ENCODE measurements at regions not wholly inside any gene's neighbourhood (a gene's known extent, or its start where the extent isn't known, plus 50 kb on each side); places are given as distances from the start of the nearest gene placed in this dataset.
A peak's percentile ranks its signal among the peaks of the same experiment; 100 is the strongest.

GRCh38 chr1:75984781-75985180, 52.6 kb upstream of the ASB17 start:
- DNase-seq = no peak
- in situ Hi-C loops (cut with MboI; ENCODE audit: low pct_unique_long_range_greater_than_20kb, low sequenced_read_pairs) = no loop called here

GRCh38 chr1:75985827-75986226, 53.6 kb upstream of the ASB17 start:
- in situ Hi-C loops (cut with MboI; ENCODE audit: low pct_unique_long_range_greater_than_20kb, low sequenced_read_pairs) = no loop called here
- no peak for DNase-seq

- no peak for DNase-seq
- in situ Hi-C loops (cut with MboI; ENCODE audit: low pct_unique_long_range_greater_than_20kb, low sequenced_read_pairs) = no loop called here
Observed at GRCh38 chr1:75986478-75986877, 54.3 kb upstream of the ASB17 start.

GRCh38 chr1:75989121-75989520, 56.9 kb upstream of the ASB17 start:
- in situ Hi-C loops (cut with MboI; ENCODE audit: low pct_unique_long_range_greater_than_20kb, low sequenced_read_pairs) = no loop called here
- no peak for DNase-seq

- in situ Hi-C loops (cut with MboI; ENCODE audit: low pct_unique_long_range_greater_than_20kb, low sequenced_read_pairs) = no loop called here
- no peak for DNase-seq
Observed at GRCh38 chr1:75990686-75991085, 58.5 kb upstream of the ASB17 start.

- in situ Hi-C loops (cut with MboI; ENCODE audit: low pct_unique_long_range_greater_than_20kb, low sequenced_read_pairs) = no loop called here
- peak; percentile 63 for DNase-seq
Observed at GRCh38 chr1:75991497-75992114, 59.4 kb upstream of the ASB17 start.

- in situ Hi-C loops (cut with MboI; ENCODE audit: low pct_unique_long_range_greater_than_20kb, low sequenced_read_pairs) = no loop called here
Observed at GRCh38 chr1:75992312-75992711, 60.1 kb upstream of the ASB17 start.

GRCh38 chr1:75993661-75994060, 61.5 kb upstream of the ASB17 start:
- in situ Hi-C loops (cut with MboI; ENCODE audit: low pct_unique_long_range_greater_than_20kb, low sequenced_read_pairs) = no loop called here

More at GRCh38 chr1:75992312-75992711, 60.1 kb upstream of the ASB17 start:
- no peak for DNase-seq

GRCh38 chr1:75996196-75996595, 64.0 kb upstream of the ASB17 start:
- no peak for DNase-seq
- in situ Hi-C loops (cut with MboI; ENCODE audit: low pct_unique_long_range_greater_than_20kb, low sequenced_read_pairs) = no loop called here

More at GRCh38 chr1:75993661-75994060, 61.5 kb upstream of the ASB17 start:
- no peak for DNase-seq

- DNase-seq = no peak
Observed at GRCh38 chr1:75999034-75999433, 66.8 kb upstream of the ASB17 start.

GRCh38 chr1:76003946-76004345, 70.6 kb upstream of the ST6GALNAC3 start:
- DNase-seq = no peak
- in situ Hi-C loops (cut with MboI; ENCODE audit: low pct_unique_long_range_greater_than_20kb, low sequenced_read_pairs) = no loop called here

More at GRCh38 chr1:75999034-75999433, 66.8 kb upstream of the ASB17 start:
- in situ Hi-C loops (cut with MboI; ENCODE audit: low pct_unique_long_range_greater_than_20kb, low sequenced_read_pairs) = no loop called here

- in situ Hi-C loops (cut with MboI; ENCODE audit: low pct_unique_long_range_greater_than_20kb, low sequenced_read_pairs) = no loop called here
- DNase-seq = no peak
Observed at GRCh38 chr1:76005765-76006164, 68.8 kb upstream of the ST6GALNAC3 start.

- in situ Hi-C loops (cut with MboI; ENCODE audit: low pct_unique_long_range_greater_than_20kb, low sequenced_read_pairs) = no loop called here
Observed at GRCh38 chr1:76006234-76006633, 68.3 kb upstream of the ST6GALNAC3 start.

GRCh38 chr1:76010802-76011201, 63.7 kb upstream of the ST6GALNAC3 start:
- DNase-seq = no peak
- in situ Hi-C loops (cut with MboI; ENCODE audit: low pct_unique_long_range_greater_than_20kb, low sequenced_read_pairs) = no loop called here

More at GRCh38 chr1:76006234-76006633, 68.3 kb upstream of the ST6GALNAC3 start:
- DNase-seq = no peak

GRCh38 chr1:76012341-76013205, 62.0 kb upstream of the ST6GALNAC3 start:
- in situ Hi-C loops (cut with MboI; ENCODE audit: low pct_unique_long_range_greater_than_20kb, low sequenced_read_pairs) = no loop called here

GRCh38 chr1:76013206-76013581, 61.4 kb upstream of the ST6GALNAC3 start:
- DNase-seq = no peak
- in situ Hi-C loops (cut with MboI; ENCODE audit: low pct_unique_long_range_greater_than_20kb, low sequenced_read_pairs) = no loop called here

More at GRCh38 chr1:76012341-76013205, 62.0 kb upstream of the ST6GALNAC3 start:
- no peak for DNase-seq

- DNase-seq = no peak
- in situ Hi-C loops (cut with MboI; ENCODE audit: low pct_unique_long_range_greater_than_20kb, low sequenced_read_pairs) = no loop called here
Observed at GRCh38 chr1:76015478-76016103, 59.0 kb upstream of the ST6GALNAC3 start.

- DNase-seq = no peak
- in situ Hi-C loops (cut with MboI; ENCODE audit: low pct_unique_long_range_greater_than_20kb, low sequenced_read_pairs) = no loop called here
Observed at GRCh38 chr1:76018045-76018444, 56.5 kb upstream of the ST6GALNAC3 start.

- DNase-seq = no peak
- in situ Hi-C loops (cut with MboI; ENCODE audit: low pct_unique_long_range_greater_than_20kb, low sequenced_read_pairs) = no loop called here
Observed at GRCh38 chr1:76021846-76022245, 52.7 kb upstream of the ST6GALNAC3 start.
